ENCODE measurements at regions not wholly inside any gene's neighbourhood (a gene's known extent, or its start where the extent isn't known, plus 50 kb on each side); places are given as distances from the start of the nearest gene placed in this dataset.

DNA sequence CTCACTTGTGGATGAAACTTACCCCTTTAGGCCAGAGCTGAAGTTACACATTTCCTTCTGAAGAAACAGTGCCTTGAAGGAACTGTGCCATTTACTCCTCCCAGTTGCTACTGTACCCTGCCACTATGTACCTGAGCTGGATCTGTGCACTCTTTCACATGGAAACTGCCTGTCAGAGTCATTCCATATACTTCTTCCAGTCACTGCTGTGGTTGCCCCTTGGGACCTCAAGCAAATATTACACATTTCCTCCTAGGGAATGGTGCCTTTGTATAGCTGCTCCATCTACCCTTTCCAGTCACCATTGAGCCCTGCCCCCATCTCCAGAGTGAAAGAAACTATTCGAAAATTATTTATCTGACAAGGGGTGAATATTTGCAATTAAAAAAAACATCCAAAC is 1328.3 kb downstream of the TECRL start:
- TF ChIP-seq CTCF (IDR thresholded peaks at IDR 0.05) (no peak), POLR2A (IDR thresholded peaks at IDR 0.05) (no peak)

All from testis (tissue), 2 donors.